Right lobe of liver (tissue), 4 donors: ENCODE measurements at regions not wholly inside any gene's neighbourhood (a gene's known extent, or its start where the extent isn't known, plus 50 kb on each side); places are given as distances from the start of the nearest gene placed in this dataset.

Experiments
- CTCF ChIP-seq, 4 donors: fragments of 200-600 bp in 3 of 4; fragments of 450-650 bp in 1 of 4; IDR thresholded peaks; one replicate each; pipeline versions ENCODE4 v1.5.1 to v1.8.0; 2016 to 2022; ENCODE audit warnings: antibody characterized with exemption in 4 of 4, mild to moderate bottlenecking in 2 of 4
- POLR2A ChIP-seq: fragments of 450-650 bp; IDR thresholded peaks from one replicate; pipeline ENCODE4 v1.6.1; 2017; ENCODE audit warnings: antibody characterized with exemption, mild to moderate bottlenecking
- donor health status: DM: no; HTN: no; CAD: no.
- donor health status: DM: no; HTN: no; CAD: no.
- donor health status: DM: no; HTN: yes; CAD: no.

GRCh38 chr9:87428659-87429058, 69.0 kb upstream of the DAPK1 start:
- no peak for TF ChIP-seq POLR2A
- no peak for TF ChIP-seq CTCF (IDR thresholded peaks at IDR 0.05)
